RCC 7860 (cell line): ENCODE measurements at regions not wholly inside any gene's neighbourhood (a gene's known extent, or its start where the extent isn't known, plus 50 kb on each side); places are given as distances from the start of the nearest gene placed in this dataset.

Experiments
- DNase-seq: peaks from one replicate; pipeline ENCODE4 v3.0.0-alpha.2; 2015; ENCODE audit warnings: low spot score
- FAIRE-seq: peaks from 2 replicates; lab custom pipeline; 2012; peaks lifted over from hg19 to GRCh38; lab: Jason Lieb, UNC

- DNase-seq, result no peak
- FAIRE-seq, result no peak
These were observed 790.8 kb upstream of the TBX3 start for GRCh38 chr12:115474539-115475353.

GRCh38 chr12:115473257-115473956 lies 789.4 kb upstream of the TBX3 start:
- FAIRE-seq, result no peak
- DNase-seq, result no peak

- FAIRE-seq (no peak), DNase-seq (no peak)
These were observed 788.9 kb upstream of the TBX3 start for GRCh38 chr12:115472852-115473251.

GRCh38 chr12:115470977-115471376 lies 787.0 kb upstream of the TBX3 start:
- FAIRE-seq (no peak), DNase-seq (no peak)

- DNase-seq (no peak), FAIRE-seq (no peak)
These were observed 786.6 kb upstream of the TBX3 start for GRCh38 chr12:115470526-115470925.

- no peak for FAIRE-seq
- peak; percentile 54 for DNase-seq
These were observed 784.1 kb upstream of the TBX3 start for GRCh38 chr12:115468087-115468510.

- no peak for DNase-seq
- no peak for FAIRE-seq
These were observed 783.6 kb upstream of the TBX3 start for GRCh38 chr12:115467531-115467930.

- DNase-seq (no peak), FAIRE-seq (no peak)
These were observed 782.1 kb upstream of the TBX3 start for GRCh38 chr12:115466076-115466475.

- DNase-seq (no peak), FAIRE-seq (no peak)
These were observed 780.7 kb upstream of the TBX3 start for GRCh38 chr12:115464661-115465060.

- DNase-seq (no peak), FAIRE-seq (no peak)
These were observed 780.2 kb upstream of the TBX3 start for GRCh38 chr12:115464111-115464581.

GRCh38 chr12:115461401-115461800 lies 777.4 kb upstream of the TBX3 start:
- peak; percentile 15 for FAIRE-seq
- DNase-seq, result no peak

GRCh38 chr12:115457798-115458197 lies 773.8 kb upstream of the TBX3 start:
- FAIRE-seq (no peak), DNase-seq (no peak)

- no peak for FAIRE-seq
- no peak for DNase-seq
These were observed 773.1 kb upstream of the TBX3 start for GRCh38 chr12:115456946-115457689.

GRCh38 chr12:115455268-115455681 lies 771.3 kb upstream of the TBX3 start:
- DNase-seq, result no peak
- no peak for FAIRE-seq

- no peak for DNase-seq
- no peak for FAIRE-seq
These were observed 768.8 kb upstream of the TBX3 start for GRCh38 chr12:115452751-115453281.

GRCh38 chr12:115451780-115452736 lies 768.1 kb upstream of the TBX3 start:
- FAIRE-seq (no peak), DNase-seq (no peak)

GRCh38 chr12:115451151-115451779 lies 767.3 kb upstream of the TBX3 start:
- FAIRE-seq, result no peak
- DNase-seq, result no peak

GRCh38 chr12:115450710-115451109 lies 766.7 kb upstream of the TBX3 start:
- no peak for FAIRE-seq
- DNase-seq, result no peak

- DNase-seq, result no peak
- FAIRE-seq, result no peak
These were observed 766.0 kb upstream of the TBX3 start for GRCh38 chr12:115450017-115450416.

GRCh38 chr12:115449526-115449925 lies 765.6 kb upstream of the TBX3 start:
- DNase-seq (no peak), FAIRE-seq (no peak)
